NCI-H510A (cell line): ENCODE measurements at regions not wholly inside any gene's neighbourhood (a gene's known extent, or its start where the extent isn't known, plus 50 kb on each side); places are given as distances from the start of the nearest gene placed in this dataset.
"Not testable (repeated sequence)": the region's sequence is repeated elsewhere in the genome, so short reads cannot be mapped to it uniquely, and the experiment has no call there.

Experiments used
- DNase-seq: peaks from one replicate; lab custom pipeline; 2025; lab: John Stamatoyannopoulos, UW

GRCh38 chr4:170990989-170991589 is 822.1 kb upstream of the GALNTL6 start:
- no peak for DNase-seq

GRCh38 chr4:170988446-170988845 is 824.8 kb upstream of the GALNTL6 start:
- no peak for DNase-seq

- no peak for DNase-seq
Observed at GRCh38 chr4:170979736-170980135, 833.5 kb upstream of the GALNTL6 start.

GRCh38 chr4:170978990-170979389 is 834.2 kb upstream of the GALNTL6 start:
- no peak for DNase-seq

- DNase-seq, result no peak
Observed at GRCh38 chr4:170949084-170949483, 859.3 kb upstream of the AADAT start.

GRCh38 chr4:170940043-170940724 is 850.4 kb upstream of the AADAT start:
- DNase-seq, result no peak

- no peak for DNase-seq
Observed at GRCh38 chr4:170938588-170938987, 848.8 kb upstream of the AADAT start.

- DNase-seq, result no peak
Observed at GRCh38 chr4:170931321-170931720, 841.6 kb upstream of the AADAT start.

- DNase-seq, result no peak
Observed at GRCh38 chr4:170888660-170889059, 798.9 kb upstream of the AADAT start.

GRCh38 chr4:170887396-170887795 is 797.6 kb upstream of the AADAT start:
- DNase-seq, result no peak

- DNase-seq, result no peak
Observed at GRCh38 chr4:170884969-170885570, 795.3 kb upstream of the AADAT start.

- DNase-seq, result not testable (repeated sequence)
Observed at GRCh38 chr4:170881646-170882045, 791.9 kb upstream of the AADAT start.

GRCh38 chr4:170875868-170876267 is 786.1 kb upstream of the AADAT start:
- DNase-seq, result no peak

GRCh38 chr4:170872794-170873193 is 783.0 kb upstream of the AADAT start:
- DNase-seq, result no peak

GRCh38 chr4:170868170-170868569 is 778.4 kb upstream of the AADAT start:
- no peak for DNase-seq

GRCh38 chr4:170854097-170854496 is 764.3 kb upstream of the AADAT start:
- DNase-seq, result no peak

GRCh38 chr4:170853422-170854021 is 763.8 kb upstream of the AADAT start:
- no peak for DNase-seq

- no peak for DNase-seq
Observed at GRCh38 chr4:170849969-170850368, 760.2 kb upstream of the AADAT start.

GRCh38 chr4:170827562-170828274 is 738.0 kb upstream of the AADAT start:
- no peak for DNase-seq

GRCh38 chr4:170818786-170819185 is 729.0 kb upstream of the AADAT start:
- DNase-seq, result no peak

- no peak for DNase-seq
Observed at GRCh38 chr4:170805352-170805751, 715.6 kb upstream of the AADAT start.

GRCh38 chr4:170804930-170805329 is 715.2 kb upstream of the AADAT start:
- DNase-seq, result no peak
